ENCODE measurements at regions not wholly inside any gene's neighbourhood (a gene's known extent, or its start where the extent isn't known, plus 50 kb on each side); places are given as distances from the start of the nearest gene placed in this dataset.
"Not testable (repeated sequence)": the region's sequence is repeated elsewhere in the genome, so short reads cannot be mapped to it uniquely, and the experiment has no call there.

DNA sequence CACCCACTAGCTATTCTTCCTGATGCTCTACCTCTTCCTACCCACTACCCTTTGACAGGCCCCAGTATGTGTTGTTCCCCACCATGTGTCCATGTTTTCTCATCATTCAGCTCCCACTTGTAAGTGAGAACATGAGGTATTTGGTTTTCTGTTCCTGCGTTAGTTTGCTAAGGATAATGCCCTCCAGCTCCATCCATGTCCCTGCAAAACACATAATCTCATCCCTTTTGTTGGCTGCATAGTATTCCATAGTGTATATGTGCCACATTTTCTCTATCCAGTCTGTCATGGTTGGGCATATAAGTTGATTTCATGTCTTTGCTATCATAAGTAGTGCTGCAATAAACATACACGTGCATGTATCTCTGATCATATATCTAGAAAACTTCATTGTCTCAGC lies 218.3 kb upstream of the STXBP5 start:
- DNase-seq (ENCODE audit: low read depth), result no peak

DNA sequence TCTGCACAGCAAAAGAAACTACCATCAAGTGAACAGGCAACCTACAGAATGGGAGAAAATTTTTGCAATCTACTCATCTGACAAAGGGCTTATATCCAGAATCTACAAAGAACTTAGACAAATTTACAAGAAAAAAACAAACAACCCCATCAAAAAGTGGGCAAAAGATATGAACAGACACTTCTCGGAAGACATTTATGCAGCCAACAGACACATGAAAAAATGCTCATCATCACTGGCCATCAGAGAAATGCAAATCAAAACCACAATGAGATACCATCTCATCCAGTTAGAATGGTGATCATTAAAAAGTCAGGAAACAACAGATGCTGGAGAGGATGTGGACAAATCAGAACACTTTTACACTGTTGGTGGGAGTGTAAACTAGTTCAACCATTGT lies 216.3 kb upstream of the STXBP5 start:
- DNase-seq (ENCODE audit: low read depth), result not testable (repeated sequence)

DNA sequence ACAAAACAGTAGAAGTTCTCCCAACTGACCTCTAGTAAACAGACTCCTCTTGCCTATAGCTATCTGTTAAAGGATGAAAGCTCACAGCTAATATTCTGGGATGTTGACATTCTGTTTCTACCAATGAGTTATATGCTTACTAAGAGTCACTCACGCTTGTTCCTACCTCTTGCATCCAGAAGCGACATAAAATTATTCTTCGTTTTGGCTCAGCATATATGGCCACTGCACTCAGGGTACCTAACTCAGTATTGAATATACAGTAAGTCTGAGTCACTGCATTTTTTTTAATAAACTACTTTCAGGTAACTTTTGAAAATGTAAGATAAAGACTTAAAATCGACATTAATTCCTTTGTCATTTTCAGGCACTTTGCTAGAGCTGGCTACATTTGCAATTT lies 214.4 kb upstream of the STXBP5 start:
- no peak for DNase-seq (ENCODE audit: low read depth)

DNA sequence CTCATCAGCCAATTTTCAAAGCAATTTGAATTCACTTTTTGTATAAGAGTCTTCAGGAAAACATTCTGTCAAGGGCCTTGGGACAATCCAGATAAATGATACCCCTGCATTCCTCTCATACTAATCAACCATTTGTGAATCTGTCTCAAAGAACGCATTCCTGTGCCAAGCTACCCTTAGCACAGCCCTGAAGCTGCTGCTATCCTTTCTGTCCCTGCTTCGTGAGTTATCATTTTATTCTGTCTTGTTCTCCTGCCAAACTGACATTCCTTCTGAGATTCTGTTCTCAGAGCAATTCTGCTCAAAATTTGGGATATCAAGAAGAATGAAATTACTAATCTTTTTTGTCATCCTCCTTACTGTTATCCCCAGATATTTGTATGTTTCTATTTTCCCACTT lies 213.9 kb upstream of the STXBP5 start:
- no peak for DNase-seq (ENCODE audit: low read depth)

DNA sequence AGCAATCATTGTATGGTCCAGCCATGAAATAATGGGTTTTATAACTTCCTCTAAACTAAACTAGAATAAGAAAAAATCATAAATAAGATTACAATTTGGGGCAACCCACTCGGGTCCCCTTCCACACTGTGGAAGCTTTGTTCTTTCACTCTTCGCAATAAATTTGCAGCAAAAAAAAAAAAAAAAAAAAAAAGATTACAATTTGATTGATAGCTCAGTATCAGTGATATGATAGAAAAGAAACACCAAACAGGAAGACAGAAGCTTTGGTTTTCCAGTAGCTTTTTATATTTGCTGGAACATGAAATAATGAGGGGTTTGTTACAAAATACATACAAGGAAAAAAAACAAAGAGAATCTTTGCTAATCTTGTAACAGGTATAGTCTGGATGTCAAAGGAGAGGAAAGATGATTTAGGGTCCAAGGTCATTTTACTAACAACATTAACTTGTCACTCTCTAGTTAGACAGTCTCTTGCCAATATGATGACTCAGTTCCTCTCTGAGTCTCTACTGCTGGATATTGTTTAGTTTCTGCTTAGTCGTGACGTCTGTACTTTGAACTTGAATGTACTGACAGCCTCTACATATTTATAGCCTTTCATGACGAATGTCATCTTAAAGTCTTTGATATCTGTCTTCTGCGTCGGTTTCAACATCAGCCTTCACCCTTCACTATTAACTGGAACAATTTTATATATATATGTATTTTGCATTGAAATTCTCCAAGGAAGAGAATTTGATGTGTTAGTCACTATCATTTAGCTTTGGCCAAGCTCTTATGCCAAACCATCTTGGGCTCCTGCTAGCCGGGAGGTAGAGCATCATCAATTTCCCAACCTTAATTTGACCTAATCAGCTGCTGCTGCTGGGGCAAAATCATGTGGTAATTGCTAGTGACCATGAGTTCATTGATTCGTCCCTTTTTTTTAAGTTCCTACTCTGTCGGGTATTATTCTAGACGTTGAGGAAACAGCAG lies 213.1 kb upstream of the STXBP5 start:
- DNase-seq (ENCODE audit: low read depth), result no peak

DNA sequence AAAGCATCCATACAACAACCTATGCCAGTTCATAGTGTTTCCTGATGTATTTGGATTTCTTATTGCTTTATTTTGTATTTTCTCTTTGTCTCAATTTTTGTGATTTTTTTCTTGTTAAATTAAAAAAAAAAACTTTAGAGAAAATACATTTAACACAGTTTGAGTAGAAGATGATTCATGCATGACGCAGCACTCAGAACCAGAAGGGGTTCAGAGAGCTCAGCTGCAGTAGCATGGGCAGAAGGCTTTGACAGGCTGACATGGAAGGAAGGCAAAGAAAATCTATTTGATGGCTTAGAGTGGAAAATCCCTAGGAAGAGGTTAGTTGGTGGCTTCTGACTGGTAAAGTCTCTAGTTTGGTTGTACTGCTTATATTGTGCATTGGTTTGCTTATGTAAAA lies 207.2 kb upstream of the STXBP5 start:
- DNase-seq (ENCODE audit: low read depth), result no peak

DNA sequence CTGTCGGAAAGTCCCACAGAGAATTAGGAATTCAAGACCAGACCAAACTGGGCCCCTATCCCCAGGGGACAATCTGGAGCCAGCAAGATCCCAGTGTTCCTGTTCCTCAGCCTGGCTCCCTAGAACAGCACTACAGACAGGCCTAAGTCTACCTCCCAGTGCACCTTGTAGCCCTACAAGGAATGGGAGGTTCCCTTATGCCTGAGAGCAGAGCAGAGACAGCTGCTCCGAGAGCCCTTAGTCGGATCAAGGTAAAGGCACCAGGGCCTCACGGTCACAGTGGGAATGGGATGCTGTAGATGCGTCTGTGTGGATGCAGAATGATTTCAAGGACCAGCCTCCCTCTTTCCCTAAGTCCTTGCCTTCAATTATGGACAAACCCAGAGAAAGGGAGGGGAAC lies 204.5 kb upstream of the STXBP5 start:
- DNase-seq (ENCODE audit: low read depth), result no peak

DNA sequence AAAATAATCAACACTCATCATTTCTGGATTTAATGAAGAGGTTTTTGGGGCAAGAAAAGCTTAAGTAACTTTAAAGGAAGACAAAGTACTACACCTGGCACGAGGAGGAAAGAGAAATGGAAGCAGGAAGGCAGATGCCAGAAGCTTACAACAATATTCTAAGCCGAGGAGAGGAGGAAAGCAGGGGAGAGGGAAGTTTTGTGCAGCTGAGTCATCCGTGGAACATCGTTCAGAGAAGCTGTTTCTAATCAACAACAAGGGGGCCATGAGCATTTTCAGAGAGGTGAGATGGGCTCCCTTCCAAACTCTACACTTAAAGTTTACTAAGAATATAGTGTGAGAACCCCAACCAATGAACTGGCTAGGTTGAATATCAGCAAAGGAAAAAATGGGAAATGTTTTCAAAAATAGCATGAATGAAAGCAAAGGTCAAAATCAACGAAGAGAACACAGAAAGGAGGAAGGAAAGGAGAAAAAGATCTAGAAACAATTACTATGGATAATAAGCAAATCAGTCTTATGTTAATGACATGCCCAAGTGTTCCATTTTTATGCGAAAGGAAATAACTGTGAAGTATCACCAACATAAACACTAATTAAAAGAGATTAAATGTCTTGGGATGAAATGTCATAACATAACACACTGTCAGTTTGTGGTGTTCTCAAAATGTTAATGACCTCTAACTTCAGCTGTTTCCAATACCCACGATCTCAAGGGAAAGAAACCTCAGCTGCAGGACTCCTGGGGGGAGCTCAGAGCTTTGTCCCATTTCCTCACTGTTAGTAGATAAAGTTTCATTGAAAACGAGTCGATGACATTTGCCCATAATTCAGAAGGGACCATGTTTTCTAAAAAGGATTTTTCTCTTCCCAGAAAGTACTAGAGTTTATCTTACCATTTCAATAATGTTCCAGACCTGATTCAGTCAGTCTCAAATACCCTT lies 203.4 kb upstream of the STXBP5 start:
- DNase-seq (ENCODE audit: low read depth), result no peak

DNA sequence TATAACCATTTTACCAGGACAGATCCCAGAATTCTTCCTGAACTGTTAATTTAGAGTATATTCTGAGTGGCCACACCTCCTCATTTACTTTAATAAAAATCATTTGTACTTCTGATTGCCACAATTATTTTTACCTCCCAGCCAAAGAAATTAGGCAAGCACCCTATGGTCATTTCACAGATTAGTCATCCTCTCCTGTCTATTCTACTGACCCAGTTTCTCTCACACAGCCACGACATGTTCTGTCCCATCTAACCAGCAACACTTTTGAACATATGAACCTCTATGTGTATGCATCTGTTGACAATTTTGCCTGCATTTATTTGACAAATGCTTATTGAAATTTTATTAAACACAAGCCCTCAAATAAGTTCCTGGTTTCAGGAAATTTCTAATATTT lies 202.6 kb upstream of the STXBP5 start:
- no peak for DNase-seq (ENCODE audit: low read depth)

DNA sequence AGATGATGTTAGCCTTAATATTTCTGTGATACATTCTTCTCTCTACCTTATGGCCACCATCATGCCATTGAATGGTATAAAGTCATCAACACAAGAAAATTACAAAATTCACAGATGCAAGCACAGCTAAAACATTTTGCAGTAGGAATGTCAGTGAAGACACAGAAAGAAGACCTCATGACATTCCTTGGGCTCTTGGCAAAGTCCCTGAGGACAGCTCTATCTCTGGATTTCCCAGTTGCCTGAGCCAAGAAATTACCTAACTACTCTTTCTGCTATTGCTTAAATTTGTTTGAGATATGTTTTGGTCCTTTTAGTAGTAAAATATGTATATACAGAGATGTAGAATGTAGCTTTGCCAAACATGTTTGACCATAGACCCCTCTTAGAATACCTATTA lies 201.0 kb upstream of the STXBP5 start:
- DNase-seq (ENCODE audit: low read depth), result no peak

DNA sequence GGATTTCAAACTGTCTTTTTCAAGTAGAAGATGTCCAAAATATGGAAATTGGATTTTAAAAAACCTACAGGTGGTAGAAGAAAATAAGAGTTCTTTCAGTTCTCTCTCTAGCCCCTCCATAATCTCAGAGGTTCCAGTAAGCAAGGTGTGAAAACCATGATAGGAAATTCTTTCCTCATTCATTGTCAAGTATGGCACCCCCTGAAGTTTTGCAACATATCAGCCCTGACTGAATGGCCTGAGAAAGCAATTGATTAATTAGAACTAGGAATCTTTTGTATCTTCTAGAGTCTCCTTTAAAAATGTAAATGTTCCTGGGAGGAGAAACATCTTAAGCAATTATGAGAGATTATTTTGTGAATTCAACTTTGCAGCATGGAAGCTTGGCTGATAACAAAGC lies 198.7 kb upstream of the STXBP5 start:
- DNase-seq (ENCODE audit: low read depth), result no peak

DNA sequence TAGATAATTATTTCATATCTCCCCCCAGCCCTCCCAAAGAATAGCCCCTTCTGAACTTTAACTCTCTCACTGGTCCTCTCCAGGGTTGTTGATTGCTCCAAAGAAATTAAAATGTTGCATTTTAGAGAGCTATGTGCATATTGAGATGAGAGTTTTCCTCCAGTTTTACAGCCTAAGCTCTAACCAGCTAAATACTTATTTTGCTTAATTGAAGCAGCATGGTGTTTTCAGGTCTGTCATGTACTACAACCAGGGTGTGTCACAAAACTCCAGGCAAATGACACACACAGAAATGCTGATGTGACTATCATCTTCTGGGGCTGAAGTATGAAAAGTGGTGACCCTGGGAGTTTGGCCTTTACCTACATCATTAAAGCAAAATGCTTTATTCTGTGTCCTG lies 196.8 kb upstream of the STXBP5 start:
- no peak for DNase-seq (ENCODE audit: low read depth)

DNA sequence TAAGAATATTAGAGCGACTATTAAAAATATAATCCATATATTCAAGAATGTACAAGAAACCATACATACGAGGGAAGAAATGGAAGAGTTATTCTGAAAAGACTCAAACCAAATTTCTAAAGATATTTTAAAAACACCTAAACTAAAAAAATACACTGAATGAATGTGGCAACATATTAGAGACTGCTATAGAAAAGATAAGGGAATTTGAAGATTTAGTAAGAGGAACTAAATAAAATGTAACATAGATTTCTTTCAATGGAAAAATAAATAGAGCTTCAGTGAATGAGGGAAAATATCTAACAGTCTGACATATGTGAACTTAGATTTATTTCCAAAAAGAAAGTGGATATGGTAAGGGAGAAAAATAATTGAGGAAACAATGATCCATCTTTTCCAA lies 194.9 kb upstream of the STXBP5 start:
- no peak for DNase-seq (ENCODE audit: low read depth)

DNA sequence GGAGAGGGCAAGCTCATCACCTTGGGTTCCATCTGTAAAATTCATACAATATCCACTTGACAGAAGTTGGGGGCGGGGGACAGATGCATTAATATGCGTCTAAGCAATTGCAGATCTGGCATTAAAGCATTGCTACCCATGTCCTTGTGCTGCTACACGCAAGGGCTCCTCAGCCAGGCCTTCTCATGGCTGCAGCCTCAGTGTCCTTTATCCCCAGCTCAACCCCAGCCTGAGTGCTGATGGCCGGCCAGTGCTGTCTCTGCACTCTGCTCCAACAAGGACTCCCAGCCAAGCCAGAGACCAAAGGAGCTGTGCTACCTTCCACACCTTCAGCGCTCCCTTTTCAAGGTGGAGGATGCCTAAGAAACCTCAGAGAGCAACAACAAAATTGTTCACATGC lies 188.5 kb upstream of the STXBP5 start:
- DNase-seq (ENCODE audit: low read depth), result no peak

DNA sequence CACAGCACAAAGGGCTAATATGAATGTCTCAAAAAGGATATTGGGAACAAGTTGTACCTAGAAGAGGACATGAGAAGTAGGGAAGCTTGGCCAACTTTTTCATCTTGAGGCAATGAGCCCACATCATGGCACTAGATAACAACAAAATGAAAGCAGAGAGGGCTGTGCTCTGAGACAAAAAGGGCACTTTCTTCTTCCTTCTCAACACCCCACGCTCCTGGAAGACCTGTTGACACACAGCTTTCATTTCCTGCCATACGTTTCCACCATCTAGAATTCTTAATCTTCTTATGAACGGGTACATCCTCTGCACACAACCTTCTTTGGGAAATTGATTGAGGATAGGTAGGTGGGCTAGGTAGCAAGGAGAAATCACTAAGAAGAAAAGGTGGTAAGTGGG lies 187.8 kb upstream of the STXBP5 start:
- DNase-seq (ENCODE audit: low read depth), result no peak

DNA sequence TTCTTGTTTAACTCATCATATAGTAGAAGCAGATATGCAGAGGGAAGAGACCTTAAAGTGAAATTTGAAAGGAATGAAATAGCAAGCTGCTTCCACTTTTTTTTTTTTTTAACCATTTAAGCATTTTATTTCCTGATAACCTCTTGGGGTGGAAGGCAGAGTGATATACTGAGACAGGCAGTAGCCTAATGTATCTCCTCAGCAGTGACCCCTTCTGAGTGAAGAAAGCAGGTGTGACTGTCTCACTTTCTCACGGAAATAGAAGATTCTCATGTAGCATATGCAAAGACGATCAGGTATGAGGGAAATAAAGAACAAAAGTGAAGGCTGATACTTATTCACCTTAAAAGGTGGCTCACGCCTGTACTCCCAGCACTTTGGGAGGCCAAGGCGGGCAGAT lies 187.1 kb upstream of the STXBP5 start:
- DNase-seq (ENCODE audit: low read depth), result no peak

DNA sequence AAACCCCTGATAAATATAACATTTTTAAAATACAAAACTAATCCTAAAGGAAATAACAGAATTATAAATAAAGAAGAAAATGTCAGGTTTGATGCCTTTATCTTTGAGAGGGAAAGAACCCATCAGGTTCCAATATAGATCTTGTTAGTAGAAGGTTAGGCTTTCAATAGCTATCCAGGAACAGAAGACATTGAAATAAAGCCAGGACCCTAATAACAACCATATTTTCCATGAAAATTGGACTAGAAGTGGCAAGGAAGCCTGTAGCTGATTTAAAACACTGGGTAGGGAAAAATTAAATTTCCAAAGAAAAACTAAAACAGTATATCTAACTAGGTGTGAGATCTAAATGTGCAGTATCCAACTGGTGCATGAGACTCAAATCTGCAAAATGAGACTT lies 185.2 kb upstream of the STXBP5 start:
- no peak for DNase-seq (ENCODE audit: low read depth)

DNA sequence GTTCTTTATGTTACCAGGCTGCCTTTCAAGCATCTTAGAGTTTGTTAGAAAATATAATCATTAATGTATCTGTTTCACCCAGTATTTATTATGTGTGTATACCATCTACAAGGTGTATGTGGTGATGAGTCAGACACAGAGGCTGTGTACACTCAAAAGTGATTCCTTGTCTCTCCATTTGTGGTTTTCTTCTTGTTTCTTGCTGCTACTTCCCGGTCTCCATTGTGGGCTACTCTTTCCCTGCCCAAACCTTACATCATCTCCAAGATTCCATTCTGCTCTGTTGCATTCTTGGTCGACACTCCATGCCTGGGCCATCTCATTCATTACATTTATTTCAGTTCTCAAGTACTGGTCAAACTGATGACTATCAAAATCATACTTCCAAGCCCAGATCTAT lies 182.2 kb upstream of the STXBP5 start:
- DNase-seq (ENCODE audit: low read depth), result no peak

DNA sequence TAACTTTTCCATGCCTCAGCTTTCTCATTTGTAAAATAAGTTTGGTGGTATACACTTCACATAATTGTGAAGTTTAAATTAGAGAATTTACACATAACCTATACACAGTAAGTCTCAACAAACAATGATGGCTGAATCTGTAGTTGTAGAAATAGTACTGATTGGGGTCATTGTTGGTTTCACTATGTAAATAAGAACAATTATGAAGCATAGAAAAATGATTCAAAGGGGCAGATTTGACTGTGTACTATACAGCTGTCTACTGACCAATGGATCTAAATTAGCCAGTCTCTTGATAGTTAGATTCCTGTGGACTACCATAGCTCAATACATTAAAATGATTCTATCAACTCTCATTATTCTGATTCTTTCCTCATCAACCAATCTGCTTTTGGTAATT lies 181.1 kb upstream of the STXBP5 start:
- no peak for DNase-seq (ENCODE audit: low read depth)

DNA sequence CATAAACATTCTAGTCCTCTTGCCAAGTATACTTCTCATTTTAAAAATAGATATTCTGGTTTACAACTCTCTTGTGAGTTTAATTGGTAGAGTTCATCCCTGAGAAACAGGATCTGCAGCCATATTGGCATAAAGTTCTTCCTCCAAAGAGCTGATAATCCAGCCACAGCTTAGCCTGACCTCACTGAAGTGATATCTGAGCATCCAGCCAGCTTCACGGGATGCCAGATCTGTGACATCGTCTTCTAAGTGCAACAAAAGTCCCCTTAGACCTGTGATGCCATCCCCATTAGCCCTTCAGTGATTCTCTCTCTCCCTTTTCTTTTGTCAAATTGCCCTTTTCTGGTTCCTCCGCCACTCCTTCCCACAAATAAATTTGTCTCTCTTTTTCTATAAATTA lies 180.6 kb upstream of the STXBP5 start:
- no peak for DNase-seq (ENCODE audit: low read depth)

DNA sequence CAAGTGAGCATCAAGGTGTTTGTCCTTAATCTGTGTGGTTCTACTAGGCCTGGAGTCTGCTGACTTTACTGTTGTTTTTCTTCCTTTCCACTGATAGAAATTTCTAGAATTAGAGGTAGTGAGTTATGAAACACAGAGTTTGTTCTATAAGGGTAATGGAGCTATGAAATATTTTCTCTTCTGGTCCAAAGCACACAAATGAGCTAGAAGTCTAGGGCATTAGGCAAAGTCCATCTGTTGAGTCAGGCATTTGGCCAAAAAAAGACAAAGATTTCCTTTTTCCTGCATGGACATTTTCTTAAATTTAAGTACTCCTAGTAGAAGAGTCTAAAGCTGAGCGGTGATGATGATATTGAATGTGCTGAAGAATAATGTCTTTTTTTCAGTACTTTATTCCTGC lies 174.3 kb upstream of the STXBP5 start:
- DNase-seq (ENCODE audit: low read depth), result no peak

DNA sequence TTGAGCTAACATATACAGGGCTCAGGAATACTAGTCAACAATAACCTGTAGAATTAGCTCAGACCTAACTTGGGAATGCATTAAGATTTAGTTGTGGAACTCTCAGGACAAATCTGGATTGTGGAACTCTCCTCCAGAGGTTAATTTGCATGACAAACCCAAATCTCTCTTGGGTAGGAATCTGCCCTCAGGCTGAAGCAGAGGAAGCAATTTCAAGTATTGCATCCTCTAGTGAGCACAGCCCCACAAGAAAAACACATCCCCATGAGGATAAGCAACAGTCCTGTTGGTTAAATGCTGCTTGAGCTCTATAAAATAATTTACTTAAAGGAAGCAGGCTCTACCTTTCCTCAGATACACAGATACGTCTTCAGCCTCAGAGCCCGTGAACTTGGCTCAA lies 170.9 kb upstream of the STXBP5 start:
- no peak for DNase-seq (ENCODE audit: low read depth)

DNA sequence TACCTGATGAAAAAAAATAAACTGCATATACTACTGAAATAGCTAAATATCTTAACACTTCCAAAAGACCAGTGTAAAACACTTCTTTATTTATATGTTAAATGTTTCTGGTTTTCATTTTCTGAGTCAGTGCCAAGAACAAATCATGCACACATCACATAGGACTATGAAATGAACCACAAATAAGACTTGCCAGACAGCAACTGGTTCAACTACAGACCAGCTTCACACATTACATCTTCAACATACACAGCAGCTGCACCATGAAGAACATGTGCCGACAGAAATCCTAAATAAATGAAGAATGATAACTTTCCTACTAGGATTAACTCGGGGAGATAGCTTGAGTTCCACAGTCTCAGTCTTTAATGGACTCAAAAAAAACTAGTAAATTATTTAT lies 168.3 kb upstream of the STXBP5 start:
- DNase-seq (ENCODE audit: low read depth), result no peak
